Hematopoietic multipotent progenitor cell treated with erythropoietin and hydrocortisone succinate and interleukin-3 and kit ligand, for 8 days (in vitro differentiated cells): ENCODE measurements at regions not wholly inside any gene's neighbourhood (a gene's known extent, or its start where the extent isn't known, plus 50 kb on each side); places are given as distances from the start of the nearest gene placed in this dataset.
A peak's percentile ranks its signal among the peaks of the same experiment; 100 is the strongest.

Source experiments
- DNase-seq: peaks from one replicate; pipeline ENCODE4 v3.0.0-alpha.2; 2015

DNA sequence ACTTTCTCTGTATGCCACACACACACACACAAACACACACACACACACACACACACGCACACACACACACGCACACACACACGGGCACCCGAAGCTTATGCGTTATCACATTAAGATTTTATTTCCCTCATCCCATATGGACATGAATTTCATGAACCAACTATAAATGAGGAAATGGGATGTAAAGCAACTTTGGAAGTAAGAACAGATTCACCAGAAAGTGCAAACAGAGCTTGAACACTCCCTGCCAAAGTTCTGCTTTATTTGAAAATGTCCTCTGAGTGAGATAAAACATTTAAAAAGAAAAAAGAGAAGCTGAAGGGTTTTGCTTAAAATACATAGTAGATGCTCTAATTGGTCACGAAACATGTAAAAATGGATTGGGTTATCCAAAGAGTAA lies 90.4 kb upstream of the OTX2 start:
- no peak for DNase-seq

DNA sequence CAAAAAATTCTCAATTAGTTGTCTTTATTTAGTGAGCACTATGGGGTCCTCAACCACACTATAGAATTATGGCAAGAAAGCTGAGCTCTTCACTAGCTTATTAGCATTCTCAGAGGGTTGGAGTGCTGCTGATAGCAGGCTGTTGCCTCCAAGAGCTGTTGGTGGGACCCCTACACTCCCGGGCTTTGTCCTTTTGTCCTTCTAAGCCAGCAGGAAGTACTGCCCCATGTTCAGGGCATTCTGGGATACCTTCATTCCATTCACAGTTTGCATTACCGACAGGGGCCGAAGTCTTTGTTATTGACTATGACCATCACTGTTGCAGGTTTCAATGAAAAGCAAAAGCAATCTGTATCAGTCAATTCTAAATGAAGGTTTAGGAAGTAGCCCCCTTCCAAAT lies 89.5 kb upstream of the OTX2 start:
- no peak for DNase-seq

DNA sequence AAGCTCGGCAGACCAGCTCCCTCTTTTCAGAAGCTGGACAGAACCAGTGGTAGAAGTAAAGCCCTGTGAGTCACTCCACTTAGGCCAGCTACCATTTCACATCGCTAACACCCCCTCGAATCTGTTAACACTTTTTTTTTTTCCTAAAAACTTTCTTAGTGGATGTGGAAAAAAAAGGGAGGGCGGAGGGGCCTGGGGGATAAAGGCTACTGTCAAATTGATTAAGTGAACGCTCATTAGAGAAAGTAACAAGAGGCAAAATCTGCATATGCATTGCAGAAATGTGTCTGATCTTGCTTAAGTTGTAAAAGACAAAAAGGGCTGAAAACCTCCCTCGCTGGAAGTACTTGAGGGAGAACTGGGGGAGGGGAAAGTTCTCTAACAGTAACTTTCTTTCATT lies 86.6 kb upstream of the OTX2 start:
- no peak for DNase-seq

DNA sequence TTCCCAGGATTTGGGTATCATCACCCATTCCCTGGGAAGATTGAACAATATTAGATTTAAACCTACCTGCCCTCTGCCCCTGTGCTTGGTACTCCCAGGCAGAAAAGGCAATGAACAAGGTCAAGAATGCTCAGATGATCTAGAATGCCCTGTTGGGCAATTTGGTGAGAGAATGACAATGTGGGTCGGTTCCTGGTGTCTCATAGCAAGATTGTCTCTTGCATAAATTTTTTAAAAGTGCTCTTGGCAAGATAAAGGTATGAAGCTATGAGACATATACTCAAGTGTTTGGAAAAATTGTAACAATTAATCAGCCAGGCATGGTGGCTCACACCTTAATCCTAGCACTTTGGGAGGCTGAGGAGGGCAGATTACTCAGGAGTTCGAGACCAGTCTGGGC lies 86.0 kb upstream of the OTX2 start:
- no peak for DNase-seq

DNA sequence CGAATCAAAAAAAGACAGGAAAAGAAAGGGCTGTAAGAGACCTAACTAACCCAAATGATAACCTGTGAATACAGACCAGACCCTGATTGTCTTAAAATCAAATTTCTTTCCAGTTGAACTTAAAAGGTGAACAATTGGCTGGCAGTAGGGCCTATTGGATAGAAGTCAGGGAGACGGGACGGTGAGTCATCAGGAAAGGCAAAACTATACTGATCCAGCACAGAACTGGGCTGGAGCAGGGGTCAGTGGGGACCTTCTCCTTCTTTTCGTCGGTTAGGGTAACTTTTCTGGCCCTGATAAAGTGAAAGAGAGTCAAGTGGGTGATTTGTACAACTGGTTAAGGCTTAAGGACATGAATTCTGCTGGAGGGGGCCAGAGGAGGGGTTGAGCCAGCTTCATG lies 84.9 kb upstream of the OTX2 start:
- DNase-seq: no peak

DNA sequence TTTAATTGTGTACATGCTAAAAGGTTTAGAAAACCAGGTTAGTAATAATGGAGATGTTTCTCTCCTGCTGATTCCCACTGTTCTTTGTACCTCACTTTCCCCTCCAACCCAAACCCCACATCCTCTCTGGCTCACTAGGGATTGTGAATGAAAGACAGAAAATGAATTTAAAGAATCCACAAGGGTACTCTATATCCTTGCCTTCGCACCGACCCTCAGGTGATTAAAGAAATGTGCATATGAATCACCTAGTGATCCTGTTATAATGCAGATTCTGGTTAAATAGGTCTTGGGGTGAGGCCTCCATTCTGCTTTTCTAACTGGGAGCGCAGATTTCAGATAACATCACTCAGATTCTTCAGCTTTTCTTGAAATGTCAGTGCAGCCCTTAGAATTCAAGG lies 84.3 kb upstream of the OTX2 start:
- no peak for DNase-seq

DNA sequence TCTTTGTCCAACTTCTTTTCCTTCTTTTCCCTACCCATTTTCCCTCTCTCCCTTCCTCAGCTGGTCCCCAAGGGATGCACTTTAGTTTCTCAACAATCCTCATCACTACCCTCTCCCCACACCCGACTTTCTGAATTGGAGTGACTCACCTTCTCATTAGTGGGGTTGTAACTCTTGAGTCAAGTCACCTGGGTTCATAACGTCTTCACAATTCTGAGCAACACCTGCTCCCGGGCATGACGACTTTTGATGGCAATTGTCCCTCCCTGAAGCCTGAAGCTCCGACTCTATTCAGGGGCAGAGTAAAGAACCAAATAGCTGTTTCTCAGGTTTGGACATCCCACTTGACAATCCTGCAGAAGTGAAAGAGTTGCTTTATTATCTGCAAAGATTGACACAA lies 82.7 kb upstream of the OTX2 start:
- DNase-seq: no peak

DNA sequence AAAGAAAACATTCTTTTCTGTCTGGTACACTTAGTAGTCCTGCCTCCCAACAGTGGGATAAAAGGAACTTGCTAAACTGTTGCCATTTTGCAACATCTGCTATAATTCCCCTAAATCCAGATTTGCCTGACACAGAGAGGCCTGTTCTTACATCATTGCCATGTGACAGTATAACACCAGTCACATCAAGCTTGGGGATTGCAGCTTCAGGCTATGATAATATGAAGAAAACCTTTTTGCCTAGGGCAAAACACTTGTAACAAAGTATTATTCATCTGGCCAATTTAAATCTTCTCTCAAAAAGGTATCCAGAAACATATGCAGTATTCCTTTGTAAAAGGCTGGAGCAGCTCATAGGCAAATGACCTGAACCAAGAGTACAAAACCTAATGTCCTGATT lies 80.9 kb upstream of the OTX2 start:
- DNase-seq: no peak

DNA sequence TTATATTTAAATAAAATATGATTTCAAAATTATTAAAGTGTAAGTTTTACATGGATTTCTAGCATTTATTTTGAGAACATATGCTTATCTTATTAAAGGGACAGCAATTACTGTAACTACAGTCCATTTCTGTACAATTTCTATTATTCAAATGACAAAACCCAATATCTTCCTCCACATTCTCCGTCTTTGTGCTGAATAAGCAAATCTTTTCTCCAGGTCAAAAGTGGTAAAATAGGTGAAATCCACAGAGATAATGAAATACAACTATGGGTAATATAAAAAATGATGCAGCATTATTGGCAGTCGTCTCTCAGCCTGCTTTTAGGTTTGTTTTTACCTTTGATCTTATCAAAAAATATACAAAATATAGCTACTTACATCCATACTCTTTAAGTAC lies 79.4 kb upstream of the OTX2 start:
- no peak for DNase-seq

DNA sequence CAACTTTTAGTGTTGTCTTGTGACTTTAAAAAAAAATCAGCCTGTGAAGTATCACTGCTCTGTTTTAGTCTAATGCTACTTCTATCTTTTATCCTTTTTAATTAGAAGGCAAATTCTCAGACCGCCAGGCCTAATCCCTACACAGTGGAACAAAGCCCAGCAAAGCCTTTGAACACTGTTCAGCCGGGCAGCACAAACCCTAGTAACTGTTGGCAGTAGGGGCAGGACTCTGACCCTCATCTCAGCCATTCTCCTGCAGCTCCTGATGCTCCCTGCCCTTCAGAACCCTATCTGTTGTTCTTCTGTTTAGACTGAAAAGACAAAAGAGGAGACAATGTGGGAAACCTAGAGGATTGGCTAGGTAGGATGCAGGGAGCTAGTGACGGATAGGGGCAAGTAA lies 78.0 kb upstream of the OTX2 start:
- no peak for DNase-seq

DNA sequence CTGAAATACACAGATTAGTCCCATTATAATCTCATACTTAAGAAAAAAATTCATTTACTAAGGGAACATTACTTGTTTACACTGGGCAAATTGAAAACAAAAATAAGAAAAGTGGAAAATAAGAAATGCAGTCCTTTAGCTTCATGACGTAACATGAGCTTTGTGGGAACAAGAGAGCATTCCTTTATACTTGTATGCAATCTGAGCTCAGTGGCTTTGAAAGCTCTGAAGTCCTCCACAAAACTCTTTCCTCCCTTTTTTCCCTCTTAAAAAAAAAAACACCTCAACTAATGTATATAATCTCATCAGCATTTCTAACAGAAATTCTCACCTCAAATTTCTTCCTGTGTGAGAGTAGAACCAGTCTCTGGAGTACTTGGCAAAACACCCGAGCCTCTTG lies 76.9 kb upstream of the OTX2 start:
- no peak for DNase-seq

DNA sequence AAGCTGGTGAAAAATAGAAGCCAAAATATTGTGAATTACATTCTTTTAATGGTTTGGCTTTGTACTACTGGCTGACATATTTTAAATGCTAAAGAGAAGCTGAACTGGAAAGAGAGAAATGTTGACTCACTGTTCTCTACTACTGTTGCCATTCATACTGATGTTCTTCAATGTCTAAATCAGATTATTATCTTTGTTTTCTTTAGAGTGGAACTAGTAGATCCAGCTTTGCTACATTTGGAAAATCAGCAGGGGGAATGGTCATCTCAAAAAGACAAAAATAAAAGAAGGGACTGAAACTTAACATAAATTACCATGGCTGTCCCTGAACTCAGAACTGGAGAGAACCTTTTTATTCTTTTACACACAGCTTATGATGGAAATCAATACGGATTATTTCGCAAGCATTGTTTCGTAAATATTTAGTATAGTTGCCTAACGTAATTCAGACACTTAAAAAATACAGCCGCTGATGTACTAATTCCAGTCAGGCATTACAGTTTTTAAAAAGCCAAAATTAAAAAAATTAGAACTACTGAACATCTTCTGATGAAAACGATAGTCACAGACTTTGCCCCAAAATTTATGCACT lies 76.3 kb upstream of the OTX2 start:
- DNase-seq: no peak

DNA sequence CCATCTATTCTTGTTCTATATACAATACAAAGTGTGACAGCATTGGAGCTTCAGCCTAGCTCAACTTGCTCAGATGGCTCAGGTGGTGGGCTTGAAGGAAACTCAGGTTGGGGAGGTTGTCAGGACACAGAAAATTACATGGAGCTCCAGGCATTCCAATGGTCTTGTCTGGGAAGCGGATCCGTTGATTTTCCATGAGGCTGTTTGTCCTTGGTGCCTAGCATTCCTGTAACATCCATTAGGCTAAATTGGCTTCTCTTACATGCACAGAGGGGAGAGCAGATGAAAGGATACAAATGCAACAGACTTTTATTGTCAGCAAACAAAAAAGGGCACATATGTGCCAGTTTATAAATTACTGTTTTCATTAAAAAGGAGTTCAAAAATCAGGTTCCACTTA lies 75.5 kb upstream of the OTX2 start:
- DNase-seq: no peak

DNA sequence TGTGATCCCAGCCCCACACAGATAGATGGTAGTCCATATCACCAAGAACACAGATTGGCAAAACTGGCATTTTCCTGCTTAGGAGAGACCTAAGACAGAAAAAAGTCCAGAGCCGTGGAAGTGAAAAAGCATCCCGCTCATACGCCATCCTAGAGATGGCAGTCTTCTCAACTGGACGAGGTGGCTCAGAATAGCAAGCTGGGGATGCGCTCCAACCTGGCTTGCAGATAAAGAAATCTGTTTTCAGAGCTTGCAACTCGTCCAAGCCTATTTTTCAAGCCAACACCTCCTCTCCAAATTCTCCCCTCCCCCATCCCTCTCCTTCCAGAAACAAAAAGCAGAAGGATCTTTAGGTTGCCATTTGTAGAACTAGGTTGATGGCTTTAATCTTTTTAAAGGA lies 74.3 kb upstream of the OTX2 start:
- DNase-seq: no peak

DNA sequence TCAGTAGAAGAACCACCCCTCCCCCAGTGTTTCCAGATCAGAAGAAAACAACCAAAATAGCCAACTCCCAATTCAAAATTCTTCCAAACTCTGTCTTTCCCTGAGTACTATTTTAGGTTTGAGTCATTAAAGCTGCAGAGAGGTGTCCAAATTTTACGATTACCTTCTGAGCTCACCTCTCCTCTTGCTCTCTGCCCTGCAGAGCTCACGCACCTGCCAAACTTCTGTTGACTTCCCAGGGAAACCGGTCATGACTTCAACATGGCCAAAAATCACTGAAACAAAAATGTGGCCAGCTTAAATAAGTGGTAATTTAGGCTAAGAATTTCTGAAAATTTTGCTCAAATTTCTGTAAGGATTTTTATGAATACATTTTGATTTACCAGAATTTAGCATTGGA lies 70.9 kb upstream of the OTX2 start:
- DNase-seq: no peak

DNA sequence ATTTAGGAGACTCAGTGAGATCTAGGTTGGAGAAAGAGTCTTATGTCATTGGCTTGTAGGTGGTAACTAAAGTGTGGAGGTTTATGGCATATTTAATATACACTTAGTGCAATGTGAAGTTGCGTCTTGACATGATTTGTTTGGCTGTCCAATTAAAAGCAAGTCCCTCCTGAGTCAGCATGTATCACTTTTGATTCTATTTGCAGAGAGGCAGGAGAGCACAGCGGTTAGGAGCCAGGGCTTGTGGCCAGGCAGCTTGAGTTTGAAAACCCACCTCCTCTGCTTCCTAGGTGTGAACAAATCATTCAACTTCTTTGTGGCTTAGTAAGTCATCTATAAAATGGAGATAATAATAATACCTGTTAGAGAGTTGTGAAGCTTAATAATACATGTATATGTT lies 68.5 kb upstream of the OTX2 start:
- no peak for DNase-seq

DNA sequence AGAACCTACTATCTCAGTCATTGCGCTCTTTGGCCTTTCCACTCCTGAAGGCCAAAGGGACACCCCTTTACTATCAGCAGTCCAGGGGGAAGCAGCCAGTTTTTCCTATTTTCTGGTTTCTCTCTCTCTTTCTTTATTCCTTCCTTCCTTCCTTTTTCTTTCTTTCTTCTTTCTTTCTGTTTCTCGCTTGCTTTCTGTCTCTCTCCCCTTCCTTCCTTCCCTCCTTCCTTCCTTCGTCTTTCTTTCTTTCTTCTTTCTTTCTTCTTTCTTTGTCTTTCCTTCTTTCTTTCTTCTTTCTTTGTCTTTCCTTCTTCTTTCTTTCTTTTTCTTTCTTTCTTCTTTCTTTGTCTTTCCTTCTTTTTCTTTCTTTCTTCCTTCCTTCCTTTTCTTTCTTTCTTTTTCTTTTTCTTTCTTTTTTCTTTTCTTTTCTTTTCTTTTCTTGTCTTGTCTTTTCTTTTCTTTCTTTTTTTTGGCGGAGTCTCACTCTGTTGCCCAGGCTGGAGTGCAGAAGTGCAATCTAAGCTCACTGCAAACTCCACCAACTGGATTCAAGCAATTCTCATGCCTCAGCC lies 64.9 kb upstream of the OTX2 start:
- DNase-seq: no peak

DNA sequence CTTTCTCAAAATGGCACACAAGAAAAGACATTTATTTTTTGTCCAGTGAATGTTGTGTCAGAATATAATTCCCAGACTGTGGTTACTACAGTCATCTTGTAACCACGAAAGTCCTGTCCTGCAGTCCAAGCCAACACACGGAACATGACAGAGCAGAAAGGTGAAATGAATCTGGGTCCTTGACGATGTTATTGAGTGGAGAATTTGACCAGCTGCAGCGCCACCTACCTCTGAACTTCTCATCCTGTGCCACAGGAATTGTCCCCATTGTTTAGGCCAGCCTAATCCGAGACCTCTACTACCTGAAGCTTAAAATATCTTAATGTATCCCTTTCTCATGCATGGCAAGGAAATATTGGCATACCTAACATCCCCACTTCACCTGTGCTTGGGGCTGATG lies 64.1 kb upstream of the OTX2 start:
- peak; percentile 4 for DNase-seq

DNA sequence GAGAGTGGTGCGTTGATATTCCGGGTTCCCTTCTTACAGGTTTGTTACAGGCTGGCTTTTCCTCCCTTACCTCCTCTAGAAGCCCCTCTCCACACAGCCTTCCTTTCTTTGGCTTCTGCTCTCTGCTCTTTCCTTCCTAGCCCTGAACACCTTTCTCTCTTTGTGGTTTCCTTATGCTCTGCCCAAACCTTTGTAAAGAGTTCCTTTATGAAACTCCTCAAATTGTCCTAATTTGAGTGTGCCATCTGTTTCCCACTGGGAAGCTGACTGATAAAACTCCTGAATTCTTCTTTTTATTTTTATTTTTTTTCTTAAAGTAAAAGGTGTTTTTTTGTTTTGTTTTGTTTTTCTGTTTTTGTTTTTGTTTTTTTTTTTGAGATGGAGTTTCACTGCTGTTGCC lies 60.1 kb upstream of the OTX2 start:
- DNase-seq: no peak

DNA sequence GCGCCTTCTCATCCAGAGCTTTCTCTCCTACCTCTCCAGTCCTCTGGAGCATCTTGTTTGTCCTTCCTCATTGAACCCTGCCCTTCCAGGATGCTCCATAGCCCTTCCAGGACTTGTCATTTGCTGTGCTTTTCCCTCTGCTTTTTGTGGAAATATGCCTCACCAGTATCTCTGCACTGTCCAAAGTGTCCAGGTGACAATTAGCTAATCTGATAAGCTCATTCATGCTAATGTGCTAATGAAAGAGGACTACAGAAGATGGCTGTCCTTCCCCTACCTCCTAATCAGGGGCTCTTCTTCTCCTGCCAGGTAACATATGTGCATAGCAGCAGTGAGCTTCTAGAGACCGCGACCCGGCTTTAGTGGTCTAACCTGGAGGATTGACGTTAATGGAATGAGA lies 58.4 kb upstream of the OTX2 start:
- DNase-seq: no peak

DNA sequence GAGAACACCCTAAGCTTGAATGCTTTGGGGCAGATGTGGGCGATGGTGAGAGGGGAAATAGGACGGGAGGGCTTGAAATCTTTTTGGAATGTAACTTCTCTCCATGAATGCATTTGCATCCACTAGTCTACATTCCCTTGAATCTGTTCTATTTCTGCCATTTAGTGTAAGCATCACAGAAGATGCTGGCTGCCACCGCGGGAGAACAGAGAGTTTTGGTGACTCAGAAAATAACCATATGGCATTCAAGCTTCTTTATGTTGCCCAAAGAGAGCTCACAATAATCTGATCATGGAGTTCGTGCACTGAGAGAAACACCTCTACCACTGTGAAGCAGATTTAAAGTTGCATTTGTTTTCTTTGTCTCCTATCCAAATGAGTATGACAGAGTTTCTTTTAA lies 52.6 kb upstream of the OTX2 start:
- DNase-seq: no peak

DNA sequence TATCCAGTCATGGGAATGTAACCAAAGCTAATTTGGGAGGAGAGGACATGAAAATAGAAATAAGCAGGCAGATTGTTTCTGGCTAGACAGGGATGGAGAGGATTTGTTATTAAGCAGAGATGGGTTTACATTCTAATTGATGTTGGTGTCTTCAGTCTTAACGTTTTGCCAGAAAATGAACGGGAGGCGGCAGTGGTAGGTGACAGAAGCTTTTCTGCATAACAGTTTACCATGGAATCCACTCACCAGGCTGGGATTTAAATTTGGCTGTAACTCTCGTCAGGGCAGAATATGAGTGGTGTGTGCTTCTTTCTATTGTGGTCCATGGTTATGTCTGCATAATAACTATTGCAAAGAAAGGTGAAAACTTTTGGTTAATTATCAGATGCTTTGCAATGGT lies 50.2 kb upstream of the OTX2 start:
- no peak for DNase-seq
